ENCODE measurements at regions not wholly inside any gene's neighbourhood (a gene's known extent, or its start where the extent isn't known, plus 50 kb on each side); places are given as distances from the start of the nearest gene placed in this dataset.

- Histone ChIP-seq H3K27me3 (ENCODE audit: low read depth) (no peaks in the 10 kb centered on the region), H3K4me3 (no peak overlapping the region), H3K4me1 (peaks cover 5% of the 10 kb centered on the region), H3K27ac (replicated peaks) (no peak overlapping the region), H3K36me3 (no peaks in the 10 kb centered on the region), H3K9me3 (replicated peaks) (no peaks in the 10 kb centered on the region)
- no peak for TF ChIP-seq CTCF (IDR thresholded peaks at IDR 0.05; ENCODE audit: borderline replicate concordance)
- intact Hi-C loops (cut with micrococcal nuclease): no loop called here
- no peak for DNase-seq
Observed at GRCh38 chr21:15151385-15152103, 86.7 kb upstream of the NRIP1 start.

GRCh38 chr21:15152591-15152990 lies 87.8 kb upstream of the NRIP1 start:
- DNase-seq: no peak
- Histone ChIP-seq H3K9me3 (replicated peaks) (peaks cover 10% of the 10 kb centered on the region), H3K4me3 (no peak overlapping the region), H3K4me1 (peaks cover 5% of the 10 kb centered on the region), H3K27me3 (ENCODE audit: low read depth) (no peaks in the 10 kb centered on the region), H3K27ac (replicated peaks) (no peak overlapping the region), H3K36me3 (no peaks in the 10 kb centered on the region)
- intact Hi-C loops (cut with micrococcal nuclease): no loop called here
- no peak for TF ChIP-seq CTCF (IDR thresholded peaks at IDR 0.05; ENCODE audit: borderline replicate concordance)

- Histone ChIP-seq H3K9me3 (replicated peaks) (peaks cover 11% of the 10 kb centered on the region), H3K4me3 (no peak overlapping the region), H3K36me3 (no peaks in the 10 kb centered on the region), H3K27ac (replicated peaks) (no peak overlapping the region), H3K27me3 (ENCODE audit: low read depth) (no peaks in the 10 kb centered on the region), H3K4me1 (peaks cover 14% of the 10 kb centered on the region)
- no peak for TF ChIP-seq CTCF (IDR thresholded peaks at IDR 0.05; ENCODE audit: borderline replicate concordance)
- intact Hi-C loops (cut with micrococcal nuclease): no loop called here
- DNase-seq: no peak
Observed at GRCh38 chr21:15159382-15160020, 94.7 kb upstream of the NRIP1 start.

GRCh38 chr21:15160136-15160535 lies 95.3 kb upstream of the NRIP1 start:
- Histone ChIP-seq H3K36me3 (no peaks in the 10 kb centered on the region), H3K4me1 (peaks cover 12% of the 10 kb centered on the region), H3K27me3 (ENCODE audit: low read depth) (no peaks in the 10 kb centered on the region), H3K27ac (replicated peaks) (no peak overlapping the region), H3K4me3 (no peak overlapping the region), H3K9me3 (replicated peaks) (peaks cover 11% of the 10 kb centered on the region)
- no peak for TF ChIP-seq CTCF (IDR thresholded peaks at IDR 0.05; ENCODE audit: borderline replicate concordance)
- intact Hi-C loops (cut with micrococcal nuclease): no loop called here
- no peak for DNase-seq

GRCh38 chr21:15162921-15163320 lies 98.1 kb upstream of the NRIP1 start:
- no peak for TF ChIP-seq CTCF (IDR thresholded peaks at IDR 0.05; ENCODE audit: borderline replicate concordance)
- H3K9me3 ChIP-seq (replicated peaks): no peaks in the 10 kb centered on the region
- intact Hi-C loops (cut with micrococcal nuclease): no loop called here
- H3K36me3 ChIP-seq: no peaks in the 10 kb centered on the region
- no peak overlapping the region for H3K4me3 ChIP-seq
- peaks cover 9% of the 10 kb centered on the region for H3K4me1 ChIP-seq
- no peak for DNase-seq
- H3K27ac ChIP-seq (replicated peaks): no peak overlapping the region
- H3K27me3 ChIP-seq (ENCODE audit: low read depth): no peaks in the 10 kb centered on the region

Measured in left ventricle myocardium inferior (tissue), 1 donor.